Panc1 (cell line): ENCODE measurements at regions not wholly inside any gene's neighbourhood (a gene's known extent, or its start where the extent isn't known, plus 50 kb on each side); places are given as distances from the start of the nearest gene placed in this dataset.

Experiments used
- SIN3A ChIP-seq: IDR thresholded peaks from 2 replicates; pipeline ENCODE4 v1.6.1; 2012; ENCODE audit warnings: low read depth, mild to moderate bottlenecking, low read length, moderate library complexity, borderline replicate concordance; ENCODE audit not compliant: insufficient read depth
- TF ChIP-seq, protein P1 (sequence below): fragments of 450-650 bp; IDR thresholded peaks from 2 replicates; pipeline ENCODE4 v1.5.1; 2017; ENCODE audit warnings: mild to moderate bottlenecking

DNA sequence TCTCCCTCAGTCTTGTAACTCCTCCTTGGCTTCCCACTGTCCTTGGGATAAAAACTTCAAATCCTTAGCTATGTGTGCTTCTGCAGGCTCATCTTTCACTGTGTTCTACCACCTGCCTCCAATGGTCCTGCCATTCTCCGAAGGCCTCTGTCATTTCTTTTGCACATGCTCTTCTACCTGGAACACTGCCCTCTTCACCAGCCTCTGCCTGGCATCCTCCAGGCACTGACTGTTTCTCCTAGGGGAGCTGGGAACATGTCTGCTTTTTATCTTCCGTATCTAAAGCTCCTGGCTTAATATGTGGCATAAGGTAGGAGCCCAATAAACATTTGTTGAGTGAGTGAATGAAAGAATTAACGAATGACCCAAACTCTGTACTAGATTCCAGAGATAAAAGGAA lies 603.3 kb upstream of the TMEM132C start:
- TF ChIP-seq, protein P1, sequence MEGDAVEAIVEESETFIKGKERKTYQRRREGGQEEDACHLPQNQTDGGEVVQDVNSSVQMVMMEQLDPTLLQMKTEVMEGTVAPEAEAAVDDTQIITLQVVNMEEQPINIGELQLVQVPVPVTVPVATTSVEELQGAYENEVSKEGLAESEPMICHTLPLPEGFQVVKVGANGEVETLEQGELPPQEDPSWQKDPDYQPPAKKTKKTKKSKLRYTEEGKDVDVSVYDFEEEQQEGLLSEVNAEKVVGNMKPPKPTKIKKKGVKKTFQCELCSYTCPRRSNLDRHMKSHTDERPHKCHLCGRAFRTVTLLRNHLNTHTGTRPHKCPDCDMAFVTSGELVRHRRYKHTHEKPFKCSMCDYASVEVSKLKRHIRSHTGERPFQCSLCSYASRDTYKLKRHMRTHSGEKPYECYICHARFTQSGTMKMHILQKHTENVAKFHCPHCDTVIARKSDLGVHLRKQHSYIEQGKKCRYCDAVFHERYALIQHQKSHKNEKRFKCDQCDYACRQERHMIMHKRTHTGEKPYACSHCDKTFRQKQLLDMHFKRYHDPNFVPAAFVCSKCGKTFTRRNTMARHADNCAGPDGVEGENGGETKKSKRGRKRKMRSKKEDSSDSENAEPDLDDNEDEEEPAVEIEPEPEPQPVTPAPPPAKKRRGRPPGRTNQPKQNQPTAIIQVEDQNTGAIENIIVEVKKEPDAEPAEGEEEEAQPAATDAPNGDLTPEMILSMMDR: no peak
- TF ChIP-seq SIN3A: no peak
